ENCODE measurements at regions not wholly inside any gene's neighbourhood (a gene's known extent, or its start where the extent isn't known, plus 50 kb on each side); places are given as distances from the start of the nearest gene placed in this dataset.

DNA sequence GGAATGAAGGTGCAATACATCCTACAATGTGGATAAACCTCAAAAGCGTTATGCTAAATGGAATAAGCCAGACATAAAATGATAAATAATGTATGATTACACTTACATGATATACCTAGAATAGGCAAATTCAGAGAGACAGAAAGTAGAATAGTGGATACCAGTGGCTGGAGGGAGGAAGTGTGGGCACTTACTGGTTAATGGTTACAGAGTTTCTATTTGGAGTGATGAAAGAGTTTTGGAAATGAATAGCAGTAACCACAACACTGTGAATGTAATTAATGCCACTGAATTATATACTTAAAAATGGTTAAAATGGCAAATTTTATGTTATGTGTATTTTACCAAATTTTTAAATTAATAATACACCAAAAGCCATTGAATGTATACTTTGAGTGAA is 71.4 kb upstream of the CST7 start:
- TF ChIP-seq EP300 (IDR thresholded peaks at IDR 0.05; ENCODE audit: low read length) (no peak), SRSF9 (IDR thresholded peaks at IDR 0.05; ENCODE audit: borderline replicate concordance, low read depth, low read length) (no peak), POLR2A (conservative IDR thresholded peaks at IDR 0.05) (no peak), FOXA3 (CRISPR knock-in tag; conservative IDR thresholded peaks at IDR 0.05 in 1 of 2, IDR thresholded peaks at IDR 0.05 in 1 of 2) (no peak), CEBPB (tag; IDR thresholded peaks at IDR 0.05) (no peak)
- TF ChIP-seq, protein P1, sequence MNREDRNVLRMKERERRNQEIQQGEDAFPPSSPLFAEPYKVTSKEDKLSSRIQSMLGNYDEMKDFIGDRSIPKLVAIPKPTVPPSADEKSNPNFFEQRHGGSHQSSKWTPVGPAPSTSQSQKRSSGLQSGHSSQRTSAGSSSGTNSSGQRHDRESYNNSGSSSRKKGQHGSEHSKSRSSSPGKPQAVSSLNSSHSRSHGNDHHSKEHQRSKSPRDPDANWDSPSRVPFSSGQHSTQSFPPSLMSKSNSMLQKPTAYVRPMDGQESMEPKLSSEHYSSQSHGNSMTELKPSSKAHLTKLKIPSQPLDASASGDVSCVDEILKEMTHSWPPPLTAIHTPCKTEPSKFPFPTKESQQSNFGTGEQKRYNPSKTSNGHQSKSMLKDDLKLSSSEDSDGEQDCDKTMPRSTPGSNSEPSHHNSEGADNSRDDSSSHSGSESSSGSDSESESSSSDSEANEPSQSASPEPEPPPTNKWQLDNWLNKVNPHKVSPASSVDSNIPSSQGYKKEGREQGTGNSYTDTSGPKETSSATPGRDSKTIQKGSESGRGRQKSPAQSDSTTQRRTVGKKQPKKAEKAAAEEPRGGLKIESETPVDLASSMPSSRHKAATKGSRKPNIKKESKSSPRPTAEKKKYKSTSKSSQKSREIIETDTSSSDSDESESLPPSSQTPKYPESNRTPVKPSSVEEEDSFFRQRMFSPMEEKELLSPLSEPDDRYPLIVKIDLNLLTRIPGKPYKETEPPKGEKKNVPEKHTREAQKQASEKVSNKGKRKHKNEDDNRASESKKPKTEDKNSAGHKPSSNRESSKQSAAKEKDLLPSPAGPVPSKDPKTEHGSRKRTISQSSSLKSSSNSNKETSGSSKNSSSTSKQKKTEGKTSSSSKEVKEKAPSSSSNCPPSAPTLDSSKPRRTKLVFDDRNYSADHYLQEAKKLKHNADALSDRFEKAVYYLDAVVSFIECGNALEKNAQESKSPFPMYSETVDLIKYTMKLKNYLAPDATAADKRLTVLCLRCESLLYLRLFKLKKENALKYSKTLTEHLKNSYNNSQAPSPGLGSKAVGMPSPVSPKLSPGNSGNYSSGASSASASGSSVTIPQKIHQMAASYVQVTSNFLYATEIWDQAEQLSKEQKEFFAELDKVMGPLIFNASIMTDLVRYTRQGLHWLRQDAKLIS (CRISPR knock-in tag; IDR thresholded peaks at IDR 0.05), result no peak
